HG03457 (cell line): ENCODE measurements at regions not wholly inside any gene's neighbourhood (a gene's known extent, or its start where the extent isn't known, plus 50 kb on each side); places are given as distances from the start of the nearest gene placed in this dataset.

ENCODE experiments used
- ATAC-seq: cut with Tn5 transposase; IDR thresholded peaks from one replicate; pipeline ENCODE4 v1.9.1; 2021; ENCODE audit warnings: moderate number of reproducible peaks; ENCODE audit not compliant: unreplicated experiment

DNA sequence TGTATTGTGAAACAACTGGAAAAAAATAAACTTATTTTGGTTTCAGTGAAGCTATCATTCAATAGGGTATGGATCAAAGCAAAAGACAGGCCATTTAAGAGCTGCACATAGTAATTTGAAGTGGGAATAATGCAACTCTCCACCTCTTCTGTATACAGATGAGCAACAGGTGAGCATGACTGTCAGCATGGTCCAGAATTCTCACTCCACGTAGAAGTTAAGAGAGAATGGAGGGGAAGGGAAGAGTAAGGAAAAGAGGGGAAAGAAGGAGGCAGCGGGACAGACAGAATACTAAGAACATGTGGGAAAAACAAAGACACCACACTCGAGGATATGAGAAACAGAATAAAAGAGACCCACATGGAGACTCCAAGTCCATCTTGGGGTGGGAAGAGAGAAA lies 396.1 kb upstream of the GRIA1 start:
- ATAC-seq, result no peak

DNA sequence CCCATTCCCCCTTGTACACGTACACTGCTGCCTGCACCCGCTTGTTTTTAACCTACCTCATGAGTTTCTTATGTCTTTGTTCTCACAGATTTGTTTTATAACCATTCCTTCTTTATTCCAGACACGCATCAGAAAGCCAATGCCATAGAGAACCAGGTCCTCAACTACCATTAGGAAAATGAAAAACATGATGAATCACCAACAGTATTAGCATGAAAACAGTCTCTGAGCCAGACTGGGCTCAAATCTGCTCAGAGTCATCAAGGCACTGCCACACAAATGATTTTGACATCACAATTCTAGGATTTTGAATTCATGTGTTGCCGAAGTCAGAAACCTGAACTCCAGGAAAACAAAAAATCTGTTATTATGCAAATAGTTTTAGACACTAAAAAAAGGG lies 394.1 kb upstream of the GRIA1 start:
- no peak for ATAC-seq

DNA sequence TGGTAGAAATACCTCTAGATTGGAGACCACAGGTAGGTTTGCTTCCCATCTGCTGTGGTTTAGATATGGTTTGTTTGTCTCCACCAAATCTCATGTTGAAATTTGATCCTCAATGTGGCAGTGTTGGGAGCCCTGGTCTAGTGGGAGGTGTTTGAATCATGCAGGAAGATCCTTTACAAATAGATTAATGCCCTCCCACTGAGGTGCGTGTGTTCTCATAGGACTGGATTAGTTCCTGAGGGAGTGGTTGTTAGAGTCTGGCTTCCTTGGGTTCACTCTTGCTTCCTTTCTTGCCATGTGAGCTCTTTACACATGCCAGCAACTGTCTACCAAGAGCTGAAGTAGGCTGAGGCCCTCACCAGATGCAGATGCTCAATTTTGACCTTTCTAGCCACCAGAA lies 391.1 kb upstream of the GRIA1 start:
- no peak for ATAC-seq

DNA sequence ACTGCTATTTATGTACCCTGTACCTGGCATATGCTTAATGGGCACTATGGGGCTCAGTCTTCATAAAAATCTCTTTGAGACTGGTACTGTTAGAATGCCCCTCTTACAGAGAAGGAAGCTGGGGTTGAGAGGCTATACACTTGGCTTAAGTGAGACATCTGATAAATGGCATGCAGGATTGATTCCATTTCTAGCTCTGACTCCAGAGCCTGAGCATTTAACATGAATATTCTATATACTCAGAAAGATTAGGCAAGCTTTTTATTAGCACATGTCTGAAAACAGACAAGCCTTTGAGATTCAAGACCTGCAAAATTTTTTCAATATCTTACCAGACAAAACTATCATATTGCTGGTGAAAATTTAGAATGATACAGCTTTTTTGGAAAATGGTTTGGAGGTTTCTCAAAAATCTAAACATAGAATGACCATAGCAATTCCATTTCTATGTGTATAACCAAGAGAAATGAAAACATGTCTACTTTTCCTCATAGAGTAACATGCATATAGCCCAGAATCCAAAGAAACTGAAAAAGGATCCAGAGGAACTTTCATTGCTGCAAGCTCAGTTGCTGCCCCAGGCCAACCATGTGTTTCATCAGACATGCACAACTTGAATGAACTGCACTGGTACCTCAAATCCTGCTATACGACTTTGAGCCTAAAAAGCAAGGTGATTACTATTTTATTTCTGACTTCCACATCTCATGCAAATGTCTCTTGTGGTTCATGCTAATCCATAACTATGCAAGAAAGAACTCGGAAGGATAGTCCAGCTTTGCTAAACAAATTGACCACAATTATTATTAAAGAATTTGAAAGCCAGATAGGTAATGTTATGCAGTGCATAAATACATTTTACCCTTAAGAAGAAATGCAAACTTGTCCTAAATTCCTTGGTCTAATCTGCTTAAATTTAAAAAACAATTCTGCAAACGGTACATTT lies 389.0 kb upstream of the GRIA1 start:
- ATAC-seq, result no peak

DNA sequence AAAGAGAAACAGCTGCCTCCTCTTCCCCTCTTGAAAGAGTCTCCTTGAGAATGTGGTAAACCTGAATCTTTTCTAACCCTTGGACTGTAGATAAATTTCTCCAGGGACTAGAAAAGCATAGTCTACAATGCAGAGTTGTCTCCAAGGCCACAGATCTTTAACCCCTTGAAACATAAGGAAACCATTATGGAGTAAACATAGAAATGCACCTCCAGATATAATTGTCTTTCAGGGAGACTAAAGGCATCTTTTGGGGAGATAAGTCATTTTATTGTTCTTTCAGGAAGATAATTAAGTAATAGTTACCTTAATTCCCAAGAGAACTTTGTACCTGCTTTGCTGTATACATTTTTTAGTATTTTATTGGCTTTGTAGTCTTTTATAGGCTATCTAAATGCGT lies 373.6 kb upstream of the GRIA1 start:
- no peak for ATAC-seq

DNA sequence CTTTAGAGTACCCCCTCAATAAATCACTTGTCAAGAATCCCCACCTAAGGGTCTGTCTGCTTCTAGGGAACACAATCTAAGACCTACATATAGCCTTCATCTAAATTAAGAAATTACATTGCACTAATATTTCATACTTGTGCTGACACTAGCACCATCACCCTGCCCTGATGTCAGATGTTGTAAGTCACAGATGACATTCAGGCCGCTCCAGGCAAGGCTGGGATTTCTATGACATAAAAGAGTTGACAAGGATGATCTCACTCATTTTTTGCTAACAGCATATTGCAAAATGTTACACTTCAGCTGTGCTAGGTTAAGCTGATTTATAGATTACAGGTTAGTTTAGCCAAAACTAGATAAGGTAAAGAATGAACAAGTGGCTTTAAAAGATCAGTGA lies 372.5 kb upstream of the GRIA1 start:
- no peak for ATAC-seq

DNA sequence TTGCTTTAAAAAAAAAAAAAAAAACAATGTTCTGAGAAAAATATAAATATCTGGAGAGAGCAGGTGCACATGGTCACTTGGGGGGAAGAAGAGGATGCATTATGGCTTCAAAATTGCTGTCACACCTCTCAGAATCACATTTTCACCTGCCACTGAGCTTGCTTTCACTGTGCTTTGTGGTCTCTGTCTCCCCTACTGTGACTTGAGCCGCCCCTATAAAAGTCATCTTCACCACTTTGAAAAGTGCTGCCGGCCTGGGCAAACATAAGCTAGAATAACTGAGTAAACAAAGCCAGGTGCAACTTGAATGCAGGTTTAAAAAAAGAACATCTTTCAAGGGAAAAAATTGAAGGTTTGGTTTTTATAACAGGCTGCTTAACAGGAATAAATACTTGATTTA lies 368.1 kb upstream of the GRIA1 start:
- ATAC-seq, result no peak

DNA sequence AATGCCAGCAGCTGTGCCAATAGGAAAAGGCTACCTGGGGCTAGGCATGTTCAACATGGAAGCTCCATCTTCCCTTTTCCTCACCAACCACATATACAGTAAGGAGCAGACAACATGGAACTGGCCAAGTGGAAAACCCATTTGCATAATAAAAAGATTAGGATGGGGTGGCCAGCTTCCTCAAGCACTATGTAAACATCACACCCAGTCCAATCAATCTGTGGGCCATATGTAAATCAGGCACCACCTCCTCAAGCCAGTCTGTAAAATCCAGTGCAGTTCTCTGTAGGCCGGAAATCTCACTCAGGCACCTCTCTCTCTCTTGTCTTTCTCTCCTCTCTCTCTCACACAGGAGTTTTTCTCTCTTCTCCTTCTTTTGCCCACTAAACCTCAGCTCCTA lies 360.2 kb upstream of the GRIA1 start:
- ATAC-seq, result no peak

DNA sequence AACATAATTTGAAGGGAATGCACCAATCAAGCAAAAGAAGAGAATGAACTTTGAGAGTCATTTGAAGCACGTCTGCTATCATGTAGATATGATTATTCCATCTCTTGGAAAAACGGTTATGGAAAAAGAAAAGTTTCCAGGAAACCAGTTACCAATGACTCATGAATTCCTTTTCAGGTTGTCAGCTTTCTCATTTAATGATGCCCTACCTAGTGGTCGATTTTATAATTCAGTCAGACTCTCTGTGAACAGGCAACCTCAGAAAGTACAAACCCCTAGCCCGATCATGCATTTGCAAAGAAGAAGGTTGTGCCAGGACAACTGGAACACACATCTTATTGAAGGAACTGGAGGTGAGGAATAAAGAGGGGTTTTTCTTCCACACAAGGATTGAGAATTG lies 355.1 kb upstream of the GRIA1 start:
- ATAC-seq, result no peak

DNA sequence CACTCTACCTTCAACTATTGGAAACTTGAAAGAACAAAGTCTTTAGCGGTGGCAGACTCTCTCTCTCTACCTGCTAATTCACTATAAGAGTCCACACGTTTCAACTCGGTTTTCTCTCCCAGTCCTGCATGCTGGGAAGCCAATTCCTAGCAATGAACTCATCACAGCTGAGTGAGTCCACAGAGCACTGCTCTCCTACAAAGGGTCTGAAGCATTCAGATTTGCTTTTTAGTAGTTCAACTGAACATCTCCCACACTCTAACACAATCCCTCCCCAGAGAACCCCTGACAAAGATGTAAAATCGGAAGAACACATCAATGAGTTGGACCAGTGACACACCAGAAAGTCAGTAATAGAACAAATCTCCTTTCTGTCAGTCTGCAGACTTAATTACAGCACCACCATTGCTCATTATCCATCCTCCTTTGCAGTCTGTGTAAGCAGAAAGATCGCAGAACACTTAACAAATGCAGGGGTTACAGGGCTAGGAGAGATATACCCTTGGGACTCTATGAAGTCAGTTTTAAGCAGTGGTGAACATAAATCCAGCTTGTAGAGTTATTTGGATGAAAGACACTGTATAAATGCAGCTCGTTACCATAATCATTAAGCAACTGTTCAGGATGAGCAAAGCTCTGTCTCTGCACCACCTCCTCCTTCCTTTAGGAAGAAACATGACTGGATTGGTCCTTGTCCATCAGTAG lies 353.4 kb upstream of the GRIA1 start:
- no peak for ATAC-seq

DNA sequence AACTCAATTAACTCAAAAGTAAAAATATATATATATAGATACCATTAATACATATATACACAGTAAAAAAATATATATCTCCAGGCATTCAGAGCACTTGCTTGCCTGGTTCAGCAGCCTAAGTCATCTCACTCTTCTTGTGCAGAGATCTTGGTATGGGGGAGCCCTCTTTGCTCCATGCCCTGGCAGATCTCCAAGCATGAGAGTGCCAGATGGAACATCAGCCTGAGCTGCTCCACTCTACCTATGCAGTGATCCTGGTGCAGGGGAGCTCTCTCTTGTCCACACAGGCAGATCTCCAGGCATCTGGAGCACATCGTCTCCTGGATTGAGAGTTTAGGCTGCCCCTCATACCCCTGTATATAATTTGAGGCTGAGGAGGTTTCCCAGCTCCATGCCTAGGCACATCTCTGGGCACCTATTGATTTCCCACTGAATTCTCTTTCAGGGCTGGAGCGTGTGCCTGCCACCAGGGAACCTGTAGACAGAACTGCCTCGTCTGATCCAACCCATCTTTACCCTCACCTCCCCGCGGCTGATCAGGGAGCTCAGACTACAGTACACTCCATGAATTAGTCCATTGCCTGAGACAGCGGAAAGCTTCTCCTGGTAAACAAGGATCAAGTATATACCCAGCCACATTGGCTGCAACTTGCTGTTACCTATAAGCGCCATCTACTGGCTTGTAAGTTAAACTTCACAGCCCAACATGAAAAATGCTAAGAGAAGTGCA lies 342.4 kb upstream of the GRIA1 start:
- peak; percentile 48 for ATAC-seq

DNA sequence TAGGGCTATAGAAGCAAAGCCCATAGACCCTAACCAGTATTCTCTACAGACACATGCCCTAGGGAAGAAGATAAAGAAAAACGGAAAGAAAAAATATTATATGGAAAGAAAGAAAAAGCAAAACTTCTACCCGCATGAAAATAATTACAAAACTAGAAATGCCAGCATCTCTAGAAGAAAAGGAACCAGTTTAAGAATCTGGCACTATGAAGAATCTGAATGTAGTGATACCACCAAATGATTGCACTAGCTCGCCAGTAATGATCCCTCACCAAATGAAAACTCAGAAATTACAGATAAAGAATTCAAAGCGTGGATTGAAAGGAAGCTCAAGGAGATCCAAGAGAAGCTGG lies 341.9 kb upstream of the GRIA1 start:
- ATAC-seq, result no peak

DNA sequence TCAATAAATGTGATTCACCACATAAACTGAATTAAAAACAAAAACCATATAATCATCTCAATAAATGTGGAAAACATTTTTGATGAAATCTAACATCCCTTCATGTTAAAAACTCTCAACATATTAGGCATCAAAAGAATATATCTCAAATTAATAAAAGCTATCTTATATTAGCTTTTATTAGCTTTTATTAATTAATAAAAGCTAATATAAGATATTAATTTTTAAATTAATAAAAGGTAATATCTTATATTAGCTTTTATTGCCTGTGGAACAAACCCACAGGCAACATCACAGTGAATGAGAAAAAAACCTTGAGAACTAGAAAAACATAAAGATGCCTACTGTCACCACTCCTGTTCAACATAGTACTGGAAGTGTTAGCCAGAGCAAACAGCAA lies 338.9 kb upstream of the GRIA1 start:
- no peak for ATAC-seq

DNA sequence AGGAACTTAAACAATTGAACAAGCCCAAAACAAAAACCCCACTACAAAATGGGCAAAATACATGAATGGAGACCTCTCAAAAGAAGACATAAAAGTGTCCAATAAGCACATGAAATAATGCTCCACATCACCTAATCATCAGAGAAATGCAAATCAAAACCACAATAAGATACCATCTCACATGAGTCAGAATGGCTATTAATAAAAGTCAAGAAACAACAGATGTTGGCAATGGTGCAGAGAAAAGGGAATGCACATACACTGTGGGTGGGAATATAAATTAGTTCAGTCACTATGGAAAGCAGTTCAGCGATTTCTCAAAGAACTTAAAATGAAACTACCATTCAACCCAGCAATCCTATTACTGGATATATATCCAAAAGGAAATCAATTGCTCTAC lies 337.4 kb upstream of the GRIA1 start:
- ATAC-seq, result no peak

DNA sequence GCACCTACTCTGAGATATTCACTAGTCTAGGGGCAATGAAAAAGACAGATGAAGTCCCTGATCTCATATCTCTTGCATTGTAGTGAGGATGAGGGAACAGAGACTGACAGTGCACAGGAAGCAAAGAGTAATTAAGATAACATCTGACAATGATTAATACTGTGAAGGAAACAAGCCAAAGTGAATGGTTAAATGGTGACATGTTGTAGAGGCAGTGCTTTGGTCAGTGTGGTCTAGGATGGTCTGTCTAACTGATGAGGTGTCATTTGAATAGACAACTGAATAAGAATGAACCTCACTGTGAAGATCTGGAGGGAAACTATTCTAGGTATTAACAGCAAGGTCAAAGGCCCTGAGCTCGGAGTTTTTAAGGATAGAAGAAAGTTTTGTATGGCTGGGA lies 333.3 kb upstream of the GRIA1 start:
- peak; percentile 91 for ATAC-seq

DNA sequence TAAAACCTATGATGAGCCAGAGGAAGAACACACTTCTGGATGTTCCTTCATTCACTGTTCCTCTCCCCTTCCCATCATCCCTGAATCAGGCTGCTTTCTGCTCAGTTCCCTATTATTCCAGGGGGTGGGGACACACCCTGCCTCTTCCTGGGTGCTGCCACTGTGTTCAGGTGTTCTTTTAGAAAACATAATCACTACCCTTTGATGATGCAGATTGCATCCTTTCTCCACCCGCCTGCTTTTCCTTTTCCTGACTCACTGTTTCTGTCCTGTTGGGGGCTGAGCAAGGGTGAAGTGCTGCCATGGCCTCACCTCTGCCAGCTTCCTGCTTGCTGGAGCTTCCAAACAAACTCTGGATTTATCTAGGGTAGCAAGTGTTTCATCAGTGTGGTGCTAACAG lies 331.9 kb upstream of the GRIA1 start:
- ATAC-seq, result no peak

DNA sequence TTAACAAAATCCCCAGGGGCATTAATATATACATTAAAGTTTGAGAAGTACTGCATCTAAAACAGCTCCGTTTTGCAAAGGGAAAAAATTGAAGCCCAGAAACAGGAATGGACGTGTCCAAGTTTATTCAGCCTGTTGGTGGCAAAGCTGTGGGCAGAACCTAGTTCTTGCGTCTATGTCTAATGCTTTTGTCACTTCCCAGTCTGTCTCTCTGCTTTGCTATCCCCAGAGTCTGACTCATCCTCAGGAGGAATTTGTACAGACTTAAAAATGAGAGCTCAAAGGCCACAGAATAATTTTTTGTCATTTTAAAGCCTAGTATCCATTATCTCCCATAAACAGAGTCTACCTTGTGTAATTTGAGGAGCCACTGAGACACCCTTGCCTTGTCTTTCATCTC lies 330.9 kb upstream of the GRIA1 start:
- no peak for ATAC-seq

DNA sequence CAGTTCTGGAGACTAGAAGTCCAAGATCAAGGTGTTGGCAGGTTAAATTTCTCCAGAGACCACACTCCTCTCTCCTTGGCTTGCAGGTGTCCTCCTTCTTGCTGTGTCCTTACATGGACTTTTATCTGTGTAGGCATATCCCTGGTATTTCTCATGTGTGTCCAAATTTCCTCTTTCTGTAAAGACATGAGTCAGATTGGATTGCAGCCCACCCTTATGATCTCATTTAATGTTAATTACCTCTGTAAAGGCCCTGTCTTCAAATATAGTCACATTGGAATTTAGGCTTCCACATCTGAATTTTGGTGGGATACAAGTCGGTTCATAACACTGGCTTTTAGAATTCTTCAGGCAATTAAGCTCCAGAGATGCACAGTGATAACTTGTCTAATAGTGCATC lies 322.2 kb upstream of the GRIA1 start:
- no peak for ATAC-seq

DNA sequence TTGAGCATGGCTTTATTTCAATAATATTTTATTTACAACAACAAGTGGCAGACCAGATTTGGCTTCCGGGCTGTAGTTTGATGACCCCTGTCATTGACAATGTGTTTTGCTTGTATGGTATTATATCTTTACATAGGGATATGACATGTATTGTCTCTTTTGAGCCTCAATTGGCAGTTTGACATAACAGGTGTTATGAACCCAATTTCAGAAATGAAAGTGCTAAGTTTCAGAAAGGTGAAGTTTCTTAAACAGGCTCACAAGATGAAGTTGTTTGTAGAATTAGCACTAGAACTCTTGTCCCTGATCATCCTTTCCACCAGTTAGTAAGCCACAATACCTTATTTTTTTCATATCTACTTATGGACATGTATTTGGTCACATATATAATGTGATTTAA lies 303.0 kb upstream of the GRIA1 start:
- no peak for ATAC-seq

DNA sequence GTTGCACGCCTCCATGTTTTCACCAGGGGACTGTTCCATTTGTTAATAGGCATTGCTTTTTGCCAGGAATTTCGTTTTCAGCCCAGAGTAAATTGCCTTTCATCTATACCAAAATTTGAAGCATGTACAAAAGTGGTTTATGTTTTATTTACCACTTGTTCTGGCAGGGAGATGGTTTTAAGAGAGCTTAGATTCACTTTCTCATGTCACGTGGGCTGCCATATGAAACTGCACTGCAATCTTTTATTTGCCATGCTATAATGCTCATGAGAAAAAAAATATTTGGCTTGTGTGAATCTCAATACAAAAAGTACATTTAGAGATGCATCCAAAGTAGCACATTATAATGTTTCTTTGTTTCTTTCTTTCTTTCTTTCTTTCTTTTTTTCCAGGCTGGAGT lies 284.1 kb upstream of the GRIA1 start:
- ATAC-seq, result no peak

DNA sequence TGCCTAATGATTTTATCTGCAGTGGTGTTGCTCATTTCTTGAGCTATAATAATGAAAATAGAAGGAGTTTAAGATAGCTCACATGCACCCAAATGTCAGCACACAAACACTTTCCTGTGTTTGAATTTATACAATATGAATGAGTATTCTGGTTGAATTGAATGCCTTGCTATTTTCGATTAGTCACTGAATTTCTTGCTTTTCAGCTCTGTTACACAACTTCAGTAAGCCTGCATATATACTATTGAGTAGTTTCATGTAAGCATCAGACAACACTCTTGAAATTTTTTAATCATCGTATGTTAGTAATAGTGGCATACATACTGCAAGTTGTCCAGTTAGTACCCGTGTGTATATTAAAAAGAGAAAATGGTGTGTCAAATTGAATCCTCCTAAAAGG lies 281.5 kb upstream of the GRIA1 start:
- ATAC-seq, result no peak

DNA sequence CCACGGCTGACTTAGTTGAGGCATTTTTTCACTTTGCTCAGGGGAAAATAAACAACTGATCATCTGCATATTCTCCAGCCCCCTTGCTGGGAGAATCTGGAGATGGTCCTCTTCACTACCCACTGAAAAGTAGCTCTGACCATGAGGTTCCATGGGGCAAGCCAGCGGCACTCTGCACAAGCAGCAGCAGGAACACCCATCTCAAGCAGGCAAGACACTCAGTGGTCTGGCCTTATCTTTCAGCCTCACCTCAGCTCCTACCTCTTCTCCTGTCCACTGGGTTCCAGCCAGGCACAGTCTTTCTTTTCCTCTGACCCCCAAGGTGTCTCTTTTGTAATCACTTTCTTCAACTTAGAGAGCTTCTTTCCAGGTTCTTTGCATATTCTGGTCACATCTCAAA lies 280.8 kb upstream of the GRIA1 start:
- no peak for ATAC-seq
